ENCODE measurements at regions not wholly inside any gene's neighbourhood (a gene's known extent, or its start where the extent isn't known, plus 50 kb on each side); places are given as distances from the start of the nearest gene placed in this dataset.

DNA sequence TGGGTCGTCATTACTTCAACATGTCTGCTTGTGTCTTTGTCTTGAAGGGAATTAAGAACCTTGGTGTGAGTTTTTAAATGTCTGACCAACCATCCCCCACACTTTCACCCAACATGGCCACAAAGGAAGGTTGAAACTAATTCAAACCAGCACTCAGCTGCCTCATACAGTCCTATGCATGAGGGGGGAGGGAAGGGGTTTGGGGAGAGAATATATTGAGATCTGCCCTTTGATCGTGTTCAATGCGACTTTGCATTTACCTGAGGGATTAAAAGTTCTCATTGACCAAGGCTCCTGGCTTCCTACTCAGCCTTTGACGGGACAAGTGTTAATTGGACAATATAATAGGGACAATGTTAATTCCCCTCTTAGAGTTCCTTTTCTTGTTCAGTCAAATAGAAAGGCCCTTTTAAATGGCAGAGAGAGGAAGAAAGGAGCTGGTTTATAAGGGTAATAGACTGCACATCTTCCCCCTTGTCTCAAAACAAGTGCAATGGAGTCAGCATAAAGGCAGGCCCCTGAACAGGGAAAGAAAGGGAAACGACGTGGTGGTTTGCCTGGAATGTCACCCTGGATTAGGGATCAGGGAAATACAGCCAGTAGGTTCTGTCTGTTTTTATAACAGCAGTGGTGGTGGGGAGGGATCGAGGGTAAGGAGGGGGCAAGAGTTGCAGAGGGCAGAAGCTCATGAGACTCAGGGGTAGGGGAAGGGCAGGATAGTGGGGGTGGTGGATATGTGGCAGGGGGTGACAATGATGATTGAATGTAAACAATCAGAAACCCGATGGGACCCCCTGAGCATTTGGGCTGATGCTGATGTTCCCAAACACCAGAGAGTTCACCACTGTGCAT is 198.7 kb downstream of the MYCN start:
- no peak for DNase-seq (ENCODE audit: low read depth in 2 of 2)

DNA sequence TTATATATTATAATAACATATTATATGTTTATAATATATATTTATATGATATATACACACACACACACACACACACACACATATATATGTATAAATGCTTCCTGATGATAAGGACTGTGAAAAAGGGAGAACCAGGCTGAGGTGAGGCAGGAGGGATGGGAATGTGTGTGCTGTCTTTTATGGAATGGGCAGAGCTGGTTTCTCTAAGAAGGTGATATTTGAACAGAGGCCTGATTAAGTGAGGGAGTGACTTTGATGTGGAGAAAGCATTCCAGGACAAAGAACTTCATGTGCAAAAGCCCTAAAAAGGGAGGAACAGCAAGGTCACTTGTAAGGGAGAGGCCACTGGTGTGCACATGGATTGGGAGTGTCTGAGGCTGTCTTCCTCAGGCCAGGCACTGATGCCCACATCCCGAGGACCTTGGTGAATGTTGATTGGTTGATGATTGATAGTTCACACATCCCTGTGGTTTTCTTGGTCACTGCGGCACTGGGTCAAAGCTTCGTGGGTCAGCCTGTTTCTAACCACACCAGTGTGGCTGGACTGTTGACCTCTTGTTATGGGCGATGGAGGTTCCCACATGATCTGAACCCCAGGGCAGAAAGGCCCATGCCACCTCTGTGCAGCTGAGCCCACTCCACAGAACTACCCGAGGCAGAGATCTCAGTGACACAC is 196.9 kb downstream of the MYCN start:
- no peak for DNase-seq (ENCODE audit: low read depth in 2 of 2)

DNA sequence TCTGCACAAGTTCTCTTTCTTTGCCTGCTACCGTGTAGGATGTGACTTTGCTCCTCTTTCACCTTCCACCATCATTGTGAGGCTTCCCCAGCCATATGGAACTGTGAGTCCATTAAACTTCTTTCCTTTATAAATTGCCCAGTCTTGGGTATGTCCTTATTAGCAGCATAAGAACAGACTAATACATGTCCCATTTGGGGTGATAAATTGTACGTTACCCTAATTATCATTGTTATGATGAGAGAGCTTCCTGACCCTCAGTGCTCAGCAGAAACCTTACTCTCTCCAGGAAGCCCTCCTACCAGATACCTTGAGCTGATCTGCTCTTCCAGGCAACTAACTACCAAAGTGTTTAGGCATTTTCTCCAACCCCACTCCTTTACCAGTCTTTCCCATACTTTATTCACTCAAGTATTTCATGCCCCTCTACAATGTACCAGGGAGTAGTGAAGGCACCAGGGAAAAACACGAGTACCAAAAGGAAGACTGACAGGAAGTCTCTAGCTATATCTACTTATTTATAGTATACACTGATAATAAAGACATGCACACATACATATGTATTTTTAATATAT is 196.2 kb downstream of the MYCN start:
- DNase-seq (ENCODE audit: low read depth in 2 of 2): no peak

DNA sequence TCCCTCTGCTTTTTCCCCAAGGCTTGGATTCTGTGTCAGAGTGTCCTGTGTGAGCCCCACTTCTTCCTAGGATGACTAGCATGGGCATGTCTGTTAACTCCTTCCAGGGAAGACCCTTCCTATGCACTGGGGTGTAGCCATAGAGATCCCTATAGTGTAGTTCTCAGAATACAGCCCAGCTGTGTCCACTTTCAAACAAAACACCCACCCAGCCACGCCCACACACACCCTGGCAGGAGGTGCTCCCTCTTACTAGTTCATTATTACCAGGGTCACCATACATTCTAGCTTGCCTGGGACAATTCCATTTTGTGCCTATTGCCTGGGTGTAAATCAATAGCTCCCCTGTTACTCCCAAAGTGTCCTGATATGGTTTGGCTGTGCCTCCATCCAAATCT is 195.6 kb downstream of the MYCN start:
- DNase-seq (ENCODE audit: low read depth in 2 of 2): no peak

DNA sequence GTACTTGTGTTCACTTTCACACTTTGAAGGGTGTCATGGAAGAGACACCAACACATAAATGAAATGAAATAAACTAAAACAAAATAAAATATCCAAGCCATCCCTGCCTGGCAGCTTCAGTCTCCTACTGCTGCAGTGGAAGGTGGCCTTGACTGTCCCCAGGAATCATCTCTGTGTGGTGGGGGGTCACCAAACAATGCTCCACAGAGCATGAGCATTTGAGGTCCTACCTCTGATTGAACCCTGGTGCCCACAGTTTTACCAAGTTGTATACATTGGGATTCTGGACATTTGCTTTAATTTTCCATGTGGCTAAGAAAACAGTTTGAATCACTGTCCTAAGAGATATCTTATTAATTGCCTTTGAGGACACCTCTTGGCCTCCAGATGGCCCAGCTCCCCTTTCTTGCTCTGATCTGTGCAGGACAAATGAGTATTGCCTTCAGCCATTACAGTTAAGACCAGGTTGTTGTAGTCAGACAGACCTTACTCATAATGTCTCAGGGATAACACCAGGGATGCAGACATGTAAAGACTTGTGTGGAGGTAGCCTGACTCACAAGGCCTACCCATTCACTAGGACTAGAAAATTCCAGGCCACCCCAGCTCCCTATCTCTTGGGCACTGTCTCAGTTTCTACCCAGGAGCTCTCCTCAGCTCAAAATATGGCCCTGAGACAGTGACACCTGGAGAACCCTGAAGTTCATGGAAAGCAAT is 195.0 kb downstream of the MYCN start:
- no peak for DNase-seq (ENCODE audit: low read depth in 2 of 2)

DNA sequence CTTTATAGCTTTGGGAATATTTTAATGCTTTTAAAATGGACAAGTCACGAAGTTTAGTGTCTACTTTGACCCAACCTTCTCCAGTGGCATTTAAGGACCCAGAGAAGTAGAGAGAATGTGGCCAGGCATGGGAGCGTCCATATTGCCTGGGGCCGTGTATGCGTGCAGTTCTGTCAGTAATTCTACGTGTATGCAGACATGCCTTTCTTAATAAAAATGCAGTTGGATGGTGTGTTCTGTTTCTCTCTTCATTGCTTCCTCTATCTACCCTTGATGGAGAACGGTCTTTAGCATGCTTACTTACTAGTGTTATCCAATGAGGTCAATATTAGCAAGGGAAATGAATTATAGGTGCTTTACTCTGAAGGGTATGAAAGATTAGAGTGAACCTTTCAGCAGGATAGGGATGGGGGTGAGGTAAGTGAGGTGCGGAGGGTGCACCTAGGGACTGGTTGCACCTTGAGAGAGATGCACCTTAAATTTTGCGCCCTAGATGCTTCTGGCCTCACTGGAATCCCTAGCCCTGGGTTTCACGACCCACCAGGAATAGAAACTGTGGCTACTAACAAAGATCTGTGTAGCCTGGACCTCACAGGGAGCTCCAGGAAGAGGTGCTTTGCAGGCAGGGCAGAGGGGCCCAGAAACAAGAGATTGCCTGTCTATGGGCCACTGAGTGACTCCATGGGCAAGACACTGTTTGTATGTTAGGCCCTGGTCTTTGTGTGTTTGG is 194.3 kb downstream of the MYCN start:
- DNase-seq (ENCODE audit: low read depth in 2 of 2): no peak

DNA sequence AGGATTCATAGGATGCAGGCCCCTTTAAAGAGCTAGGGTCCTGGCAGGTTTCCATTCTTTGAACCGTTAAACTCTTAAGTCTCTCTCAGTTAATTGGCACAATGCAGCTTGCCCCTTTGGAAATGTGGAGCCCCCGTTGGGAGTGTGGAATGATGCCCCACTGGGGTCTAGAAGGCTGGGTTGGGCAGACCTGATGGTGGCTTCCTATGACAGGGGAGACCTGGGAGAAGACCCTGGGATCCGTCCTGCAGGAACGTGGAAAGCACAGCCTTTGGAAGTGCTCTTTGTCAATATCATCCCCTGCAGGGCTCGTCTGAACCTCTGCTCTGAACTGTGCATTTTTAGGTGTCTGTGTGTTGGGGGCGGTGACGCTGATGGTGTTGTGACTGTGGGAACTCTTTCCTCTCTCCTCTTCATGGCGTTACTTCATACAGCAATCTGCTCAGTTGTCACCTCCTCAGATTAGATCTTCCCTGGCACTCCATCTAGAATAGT is 190.6 kb downstream of the MYCN start:
- no peak for DNase-seq (ENCODE audit: low read depth in 2 of 2)

DNA sequence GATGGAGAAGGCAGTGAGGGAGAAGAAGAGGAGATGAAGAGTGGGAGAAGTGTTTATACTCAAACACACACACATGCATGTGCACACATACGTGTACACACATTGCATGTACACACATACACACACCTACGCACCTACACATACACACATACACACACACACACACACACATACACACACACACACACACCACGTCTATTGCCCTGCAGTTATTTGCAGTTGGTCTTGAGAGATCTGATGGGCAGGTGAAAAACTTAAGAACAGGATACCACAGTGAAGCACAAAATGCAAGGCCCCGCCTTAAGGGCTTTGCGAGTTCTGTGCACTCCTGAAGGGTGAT is 190.2 kb downstream of the MYCN start:
- no peak for DNase-seq (ENCODE audit: low read depth in 2 of 2)

DNA sequence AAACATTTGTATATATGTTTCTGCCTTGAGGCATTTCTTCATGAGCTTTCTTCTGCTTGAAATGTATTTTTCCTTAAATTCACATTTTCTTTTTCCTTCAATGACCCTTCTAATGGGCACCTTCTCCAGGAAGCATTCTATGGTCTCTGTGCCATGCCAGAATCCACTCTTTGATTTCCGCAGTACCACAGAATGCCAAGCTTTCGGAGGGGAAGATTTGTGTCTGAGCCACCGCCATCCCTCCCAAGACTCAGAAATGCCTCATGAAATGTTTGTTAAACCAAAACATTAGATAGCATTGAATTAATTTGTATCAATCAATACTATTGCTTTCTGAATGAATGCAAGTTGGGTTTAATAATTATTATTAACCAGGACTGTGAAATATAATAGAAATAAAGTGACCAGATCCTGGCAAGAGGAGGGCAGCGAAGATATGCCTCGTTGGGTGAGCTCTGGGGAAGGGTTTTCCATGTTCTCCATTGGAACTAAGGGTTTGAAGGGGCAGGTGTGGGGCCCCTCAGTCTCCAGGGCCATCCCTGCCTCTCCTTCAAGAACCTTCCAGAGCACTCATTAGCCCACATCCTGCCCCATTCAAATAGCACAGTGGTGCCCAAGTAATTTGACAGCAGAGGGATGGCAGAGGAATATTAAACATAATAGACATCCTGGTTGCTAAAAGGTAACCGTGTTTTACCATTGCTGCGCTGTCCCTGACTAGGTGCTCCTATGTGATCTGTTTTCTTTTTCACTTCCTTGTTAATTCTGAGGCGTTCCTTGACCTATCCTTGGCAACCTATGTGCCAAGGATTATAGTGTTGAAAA is 189.6 kb downstream of the MYCN start:
- DNase-seq (ENCODE audit: low read depth in 2 of 2): no peak

DNA sequence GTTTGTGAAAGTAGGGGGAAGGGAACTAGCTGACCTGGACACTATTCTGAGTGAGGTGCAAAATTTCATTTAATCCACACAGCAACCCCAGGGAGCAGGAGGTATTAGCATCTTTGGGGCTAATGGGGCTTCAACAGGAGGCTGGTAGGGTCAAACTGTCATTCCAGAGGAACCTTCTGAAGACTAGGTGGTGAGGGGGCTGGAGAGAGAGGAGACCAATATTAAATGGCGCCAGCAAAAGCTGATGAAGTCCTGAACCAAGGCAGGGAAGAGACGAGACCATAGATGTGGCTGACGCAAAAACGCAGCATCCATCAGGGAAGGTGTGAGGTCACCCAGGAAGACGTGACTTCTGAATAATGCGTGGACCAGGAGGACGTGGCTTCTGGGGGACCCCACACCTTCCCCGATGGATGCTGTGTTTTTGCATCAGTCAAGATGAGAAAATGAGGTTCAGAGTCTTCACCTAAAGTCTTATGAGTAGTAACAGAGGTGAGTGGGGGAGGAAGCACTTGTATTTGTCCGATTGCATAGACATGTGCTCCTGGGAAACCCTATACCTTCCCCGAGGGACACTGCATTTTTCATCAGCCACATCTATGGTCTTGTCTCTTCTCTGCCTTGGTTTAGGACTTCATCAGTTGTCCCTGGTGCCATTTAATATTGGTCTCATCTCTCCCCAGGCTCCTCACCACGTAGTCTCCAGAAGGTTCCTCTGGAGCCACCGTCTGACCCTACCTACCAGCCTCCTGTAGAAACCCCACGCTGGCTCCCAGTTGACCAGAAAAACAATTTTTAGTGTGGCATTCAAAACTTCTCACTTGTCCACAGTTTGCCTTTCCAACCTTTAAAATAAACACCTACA is 188.6 kb downstream of the MYCN start:
- DNase-seq (ENCODE audit: low read depth in 2 of 2): no peak

DNA sequence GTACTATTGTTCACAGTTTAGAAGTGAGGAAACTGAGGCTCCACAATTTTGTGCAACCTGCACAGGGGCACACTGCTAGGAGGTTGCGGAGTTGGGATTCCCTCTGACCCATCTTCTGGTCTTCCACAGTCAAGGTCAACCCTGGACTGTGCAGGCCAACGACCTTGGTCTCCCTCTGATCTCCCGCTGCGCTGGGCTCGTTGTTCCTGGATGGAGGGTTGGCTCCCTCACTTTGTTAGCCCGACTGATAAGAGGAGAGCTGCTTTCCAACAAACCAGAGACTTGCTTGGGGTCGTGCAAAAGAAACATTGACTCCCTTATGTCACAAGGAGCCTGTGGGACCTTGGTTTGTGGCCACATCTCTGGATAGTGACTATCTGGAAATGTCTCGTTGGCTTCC is 187.6 kb downstream of the MYCN start:
- DNase-seq (ENCODE audit: low read depth in 2 of 2): no peak

DNA sequence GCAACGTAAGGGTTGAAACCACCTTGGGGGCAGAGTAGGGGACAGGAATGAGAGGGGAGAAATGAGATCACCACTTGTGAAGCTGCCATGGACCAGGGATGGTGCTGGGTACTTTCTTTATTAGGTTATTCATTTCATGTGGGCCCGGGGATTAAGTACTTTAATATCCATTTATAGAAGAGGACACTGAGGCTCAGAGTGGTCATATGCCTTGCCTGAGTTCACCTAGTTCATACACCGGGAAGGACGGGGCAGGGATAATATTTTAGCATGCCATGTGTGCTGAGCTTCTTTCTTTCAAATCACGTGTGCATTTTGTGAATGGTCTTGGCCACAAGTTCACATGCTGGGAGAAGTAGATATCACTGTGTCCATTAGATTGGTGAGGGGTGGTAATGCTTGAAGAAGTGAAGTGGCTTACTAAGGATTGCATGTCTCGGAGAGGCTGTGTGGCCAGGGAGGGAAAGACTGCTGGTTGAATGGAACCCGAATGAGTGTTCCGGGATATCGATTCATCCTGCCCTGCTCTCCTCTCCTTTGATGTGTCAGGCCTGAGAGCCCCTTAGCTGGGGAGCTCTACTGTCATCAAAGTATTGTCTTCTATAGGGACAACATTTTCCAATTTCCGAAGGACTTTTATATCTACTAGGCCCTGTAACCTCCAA is 187.1 kb downstream of the MYCN start:
- DNase-seq (ENCODE audit: low read depth in 2 of 2): no peak

DNA sequence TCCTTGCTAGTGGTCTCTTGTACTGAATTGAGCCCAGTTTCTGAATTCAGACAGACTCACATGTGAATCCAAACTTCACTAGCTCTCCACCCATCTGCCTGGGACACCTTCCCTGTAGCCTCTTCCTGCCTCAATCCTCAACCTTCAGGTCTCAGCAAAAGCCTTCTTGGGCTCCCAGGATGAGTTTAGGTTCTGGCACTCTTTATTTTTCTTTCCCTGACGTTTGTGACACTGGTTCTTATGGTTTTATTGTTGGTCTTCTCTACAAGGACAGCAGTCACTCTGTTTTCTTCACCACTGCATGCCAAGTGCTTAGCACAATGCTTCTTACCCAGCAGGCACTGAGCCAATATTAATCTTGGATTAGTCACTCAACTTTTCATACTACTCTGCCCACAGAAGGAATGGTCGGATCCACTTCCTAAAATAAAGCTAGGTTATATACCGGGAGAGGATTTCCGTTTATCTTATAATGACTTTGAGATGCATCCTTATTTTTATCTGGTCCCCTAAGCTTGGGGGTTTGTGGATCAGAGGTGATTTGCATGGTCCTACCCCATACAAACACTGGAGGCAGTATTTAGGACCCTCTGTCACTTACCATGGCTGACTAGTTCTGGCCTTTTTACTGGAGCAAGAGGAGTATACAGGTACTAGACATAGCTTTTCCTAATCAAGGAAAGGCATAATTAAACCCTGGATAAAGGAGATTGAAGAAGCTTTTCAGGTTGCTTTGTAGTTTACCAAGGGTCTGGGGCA is 186.3 kb downstream of the MYCN start:
- DNase-seq (ENCODE audit: low read depth in 2 of 2): no peak

DNA sequence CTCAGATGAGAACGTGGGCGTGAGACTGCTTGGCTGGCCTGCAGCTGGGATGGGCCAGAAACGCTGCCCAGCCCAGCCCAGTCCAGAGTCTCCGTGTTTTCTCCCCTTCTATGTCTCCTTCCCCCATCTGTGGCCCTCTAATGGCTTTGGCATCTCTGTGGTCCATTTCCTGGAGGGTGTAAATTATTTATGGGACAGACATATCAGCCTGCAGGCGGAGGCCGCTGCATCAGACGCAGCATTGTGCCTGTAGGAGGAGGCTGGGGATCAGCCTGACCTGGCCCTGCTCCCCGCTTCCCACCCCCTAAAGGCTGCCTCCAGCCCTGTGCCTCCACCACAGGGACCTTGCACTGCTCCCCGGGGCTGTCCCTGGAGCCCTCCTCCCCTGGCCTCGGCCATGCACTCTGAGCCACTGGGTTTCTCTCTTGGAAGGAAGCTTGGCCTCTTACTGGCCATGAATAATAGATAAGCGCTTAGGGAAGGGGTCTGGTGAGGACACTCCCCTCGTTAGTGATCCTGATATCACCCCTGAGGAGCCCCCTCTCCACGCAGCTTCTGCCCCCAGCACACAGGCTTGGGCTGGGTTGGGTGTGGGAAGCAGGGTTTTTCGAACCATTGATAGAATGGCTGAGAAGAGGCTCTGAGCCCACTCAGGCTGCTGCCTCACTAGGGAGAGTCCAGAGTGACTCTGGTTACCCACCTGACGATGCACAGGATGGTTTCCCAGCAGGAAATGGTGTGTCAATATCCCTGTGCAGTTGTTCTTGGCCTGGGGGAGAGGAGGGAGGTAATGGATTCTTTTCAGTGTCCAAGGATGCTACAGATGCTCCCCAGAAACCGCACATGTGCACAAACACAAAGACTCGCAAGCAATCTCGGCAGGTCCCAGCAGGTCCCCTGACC is 185.5 kb downstream of the MYCN start:
- DNase-seq (ENCODE audit: low read depth in 2 of 2): no peak

DNA sequence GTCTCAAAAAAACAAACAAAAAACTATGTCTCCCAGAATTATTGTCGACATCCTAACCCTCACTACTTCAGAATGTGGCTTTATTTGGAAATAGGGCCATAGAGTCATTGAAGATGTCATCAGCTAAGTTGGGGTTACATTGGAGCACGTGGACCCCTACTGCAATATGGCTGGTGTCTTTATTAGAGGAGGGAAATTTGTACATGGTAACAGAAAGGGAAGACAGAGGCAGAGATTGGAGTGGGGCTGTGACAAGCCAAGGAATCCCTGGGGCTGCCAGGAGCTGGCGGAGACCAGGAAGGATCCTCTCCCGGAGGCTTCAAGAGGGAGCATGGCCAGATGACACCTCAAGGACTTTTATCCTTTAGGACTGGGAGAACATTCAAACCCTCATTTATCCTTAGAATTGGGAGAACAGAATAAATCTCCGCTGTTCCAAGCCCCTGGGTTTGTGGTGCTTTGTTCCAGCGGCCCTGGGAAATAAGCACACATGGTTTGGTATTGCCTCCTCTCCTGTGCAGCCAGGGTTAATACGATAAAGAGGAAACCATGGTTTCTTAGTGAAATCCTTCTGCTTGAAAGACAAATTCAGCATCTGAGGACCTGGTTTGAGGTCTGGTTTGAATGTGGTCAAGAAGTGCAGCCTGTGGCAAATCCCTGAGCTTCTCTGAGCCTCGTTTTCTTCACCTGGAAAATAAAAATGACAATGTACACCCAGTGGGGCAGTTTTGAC is 184.7 kb downstream of the MYCN start:
- no peak for DNase-seq (ENCODE audit: low read depth in 2 of 2)

DNA sequence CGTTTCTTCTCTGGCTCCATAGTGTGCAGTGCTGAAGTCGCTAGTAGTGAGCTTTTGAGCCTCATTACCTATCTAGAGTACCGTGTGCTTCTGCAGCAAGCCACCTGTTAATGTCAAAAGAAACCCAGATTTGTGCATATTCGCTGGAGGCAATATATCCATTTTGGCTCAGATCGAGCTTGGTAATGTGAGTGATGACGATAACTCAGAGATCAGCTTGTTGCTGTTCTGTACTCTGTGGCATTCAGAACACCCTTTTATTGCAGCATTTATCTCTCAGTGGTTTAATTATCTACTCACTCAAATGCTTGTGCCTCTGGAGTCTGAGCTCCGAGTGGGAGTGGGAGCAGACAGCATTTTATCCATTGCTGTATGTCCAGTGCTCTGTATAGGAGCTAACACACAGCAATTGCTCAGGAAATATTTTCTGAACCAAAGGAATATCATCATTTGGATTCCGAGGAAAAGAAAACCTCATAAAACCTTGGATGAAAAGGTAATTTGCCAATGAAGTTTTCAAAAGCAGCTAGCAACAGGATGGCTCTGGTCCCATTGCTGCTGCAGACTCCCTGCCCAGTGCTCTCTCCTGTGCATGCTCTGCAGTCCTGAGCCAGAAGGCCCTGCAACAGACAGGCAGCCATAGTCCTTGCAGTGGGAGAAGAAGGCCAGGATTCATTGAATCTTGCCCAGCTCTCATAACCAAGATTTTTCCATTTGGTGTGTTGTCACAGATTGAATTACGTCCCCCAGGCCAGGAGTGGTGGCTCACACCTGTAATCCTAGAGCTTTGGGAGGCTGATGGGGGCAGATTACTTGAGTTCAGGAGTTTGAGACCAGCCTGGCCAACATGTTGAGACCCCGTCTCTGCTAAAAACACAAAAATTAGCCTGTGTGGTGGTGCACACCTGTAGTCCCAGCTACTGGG is 183.8 kb downstream of the MYCN start:
- no peak for DNase-seq (ENCODE audit: low read depth in 2 of 2)
